Spinal cord (tissue), 9 donors: ENCODE measurements at regions not wholly inside any gene's neighbourhood (a gene's known extent, or its start where the extent isn't known, plus 50 kb on each side); places are given as distances from the start of the nearest gene placed in this dataset.
A peak's percentile ranks its signal among the peaks of the same experiment; 100 is the strongest.

ENCODE experiments used
- DNase-seq, 6 donors: peaks; one replicate each; pipeline versions ENCODE4 v3.0.0 to v3.0.0-alpha.2; 2013 to 2015; ENCODE audit warnings: low spot score in 6 of 6, low read depth in 4 of 6
- H3K27ac ChIP-seq: one replicate; pipeline ENCODE4 v1.5.1; 2013; ENCODE audit warnings: low read depth, low read length, control low read depth
- H3K27me3 ChIP-seq: one replicate; pipeline ENCODE4 v1.6.1; 2013; ENCODE audit warnings: low read length; ENCODE audit not compliant: control insufficient read depth, insufficient read depth
- H3K36me3 ChIP-seq: one replicate; pipeline ENCODE4 v1.6.1; 2013; ENCODE audit warnings: low read length; ENCODE audit not compliant: control insufficient read depth, insufficient read depth
- H3K4me1 ChIP-seq: one replicate; pipeline ENCODE4 v1.6.1; 2013; ENCODE audit warnings: low read length; ENCODE audit not compliant: control insufficient read depth, insufficient read depth
- H3K4me3 ChIP-seq: one replicate; pipeline ENCODE4 v1.5.1; 2013; ENCODE audit warnings: low read depth, low read length, control low read depth
- H3K9me3 ChIP-seq: one replicate; pipeline ENCODE4 v1.6.1; 2013; ENCODE audit warnings: low read length; ENCODE audit not compliant: control insufficient read depth, insufficient read depth
- WGBS: methylation state at CpG from one replicate; pipeline ENCODE4 v1.1.5; 2013; ENCODE audit warnings: missing lambda C conversion rate; ENCODE audit not compliant: insufficient coverage; 5-methylcytosine and 5-hydroxymethylcytosine counted together
- donor health status: healthy.

DNA sequence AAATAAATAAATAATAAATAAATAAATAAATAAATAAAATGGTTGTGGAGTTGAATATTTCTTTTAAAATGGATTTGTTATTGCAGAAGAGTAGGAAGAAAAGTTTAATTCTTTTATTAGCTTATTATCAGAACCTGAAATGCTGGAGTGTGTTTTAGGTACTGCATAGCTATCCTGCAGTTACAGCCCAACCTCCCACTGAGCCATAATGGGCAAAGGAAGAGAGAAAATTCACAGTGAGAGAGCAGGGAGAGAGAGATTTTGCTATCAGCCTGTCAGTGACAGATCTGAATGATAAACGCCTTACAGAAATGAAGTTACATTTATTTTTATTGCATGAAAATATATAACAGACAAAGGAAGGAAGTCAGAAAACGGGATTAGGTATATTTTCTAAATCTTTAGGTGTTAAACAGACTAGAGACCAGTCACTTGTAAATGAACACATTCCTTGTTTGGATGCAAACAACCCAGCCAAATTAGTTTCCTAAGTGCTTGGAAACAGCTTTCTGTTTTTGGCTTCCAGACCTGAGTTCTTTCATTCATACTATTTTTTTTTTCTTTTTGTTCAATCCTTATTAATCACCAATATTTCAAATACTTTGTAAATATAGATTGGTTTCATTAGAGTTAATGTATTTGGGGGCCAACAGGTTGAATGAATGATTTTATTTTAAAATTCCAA, 425.3 kb downstream of the USP25 start:
- Histone ChIP-seq H3K4me3 (no peak overlapping the region), H3K4me1 (peaks cover 5% of the 10 kb centered on the region), H3K27me3 (no peaks in the 10 kb centered on the region), H3K36me3 (no peaks in the 10 kb centered on the region), H3K27ac (peak overlapping the region; percentile 83), H3K9me3 (no peaks in the 10 kb centered on the region)
- no CpG with 5 or more reads among the region's 2 CpGs for WGBS
- peak in 3 of 6 donors; percentile 33 to 84 (median 68) for DNase-seq

DNA sequence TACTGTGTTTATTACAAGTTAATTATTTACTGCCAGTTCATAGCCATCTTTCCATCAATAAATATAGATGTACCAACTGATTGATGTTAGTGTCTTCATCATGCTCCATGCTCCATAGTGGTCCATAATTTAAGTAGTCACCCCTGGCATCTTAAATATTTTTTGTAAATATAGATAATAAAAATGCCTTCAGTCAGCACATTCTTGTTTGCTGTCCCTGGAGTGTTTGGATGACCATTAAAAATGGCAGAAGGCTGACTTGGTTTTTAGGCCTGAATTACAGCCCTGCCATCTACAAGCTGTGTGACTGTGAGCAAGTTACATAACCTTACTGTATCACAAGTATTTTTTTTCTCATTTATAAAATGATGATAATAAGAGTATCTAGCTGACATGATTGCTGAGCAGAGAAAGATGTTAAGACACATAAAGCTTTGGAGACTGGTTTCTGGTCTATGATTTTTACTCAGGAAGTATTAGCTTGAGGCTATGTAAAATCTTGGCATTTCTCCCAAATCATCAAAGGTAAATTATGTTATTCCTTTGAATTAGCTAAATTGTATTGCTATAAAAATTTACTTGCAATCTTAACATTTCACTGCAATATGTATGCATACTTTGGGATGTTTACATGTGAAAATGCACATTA, 427.2 kb downstream of the USP25 start:
- no peaks in the 10 kb centered on the region for H3K27me3 ChIP-seq
- no peak overlapping the region for H3K27ac ChIP-seq
- no peak overlapping the region for H3K4me3 ChIP-seq
- peak in 1 of 6 donors; percentile 55 for DNase-seq
- H3K4me1 ChIP-seq, result peaks cover 5% of the 10 kb centered on the region
- H3K9me3 ChIP-seq, result no peaks in the 10 kb centered on the region
- no peaks in the 10 kb centered on the region for H3K36me3 ChIP-seq

DNA sequence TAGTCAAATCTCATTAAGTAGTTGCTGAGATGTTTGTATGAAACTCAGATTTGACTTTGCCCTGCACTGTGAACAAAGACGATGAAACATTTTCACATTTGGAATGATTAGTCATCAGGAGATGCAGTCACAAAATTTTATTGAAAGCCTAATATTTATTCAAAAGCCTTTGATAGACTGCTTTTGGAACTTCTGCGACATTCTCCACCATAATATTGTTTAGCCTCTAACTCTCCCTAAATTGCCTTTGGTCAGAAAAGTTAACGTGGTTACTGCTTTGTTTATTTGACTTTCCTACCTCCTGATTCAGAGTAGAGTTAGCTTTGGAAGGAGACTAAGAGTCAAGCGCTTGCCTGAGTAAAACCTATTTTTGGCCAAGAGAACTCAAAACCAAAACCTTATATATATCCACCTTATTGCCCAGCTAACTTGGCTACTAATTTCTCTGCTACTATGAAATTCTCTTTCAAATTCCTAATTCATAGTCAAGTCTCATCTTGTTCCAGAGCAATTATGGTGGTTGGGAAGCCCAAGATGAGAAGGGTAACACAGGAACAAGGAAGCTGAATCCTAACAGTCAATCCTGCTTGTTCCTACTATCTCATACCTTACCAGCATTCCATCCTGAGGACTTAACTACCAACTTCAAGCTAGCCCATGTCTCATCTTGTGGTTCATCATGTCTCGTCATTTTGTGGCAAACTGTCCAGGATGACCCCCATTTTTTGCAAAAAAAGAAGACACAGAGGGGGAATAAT, 429.6 kb downstream of the USP25 start:
- no peak for DNase-seq
- H3K36me3 ChIP-seq, result no peaks in the 10 kb centered on the region
- H3K9me3 ChIP-seq, result no peaks in the 10 kb centered on the region
- no peak overlapping the region for H3K27ac ChIP-seq
- H3K4me3 ChIP-seq, result no peak overlapping the region
- no peaks in the 10 kb centered on the region for H3K27me3 ChIP-seq
- peaks cover 5% of the 10 kb centered on the region for H3K4me1 ChIP-seq
- WGBS, result no CpG with 5 or more reads among the region's 5 CpGs

DNA sequence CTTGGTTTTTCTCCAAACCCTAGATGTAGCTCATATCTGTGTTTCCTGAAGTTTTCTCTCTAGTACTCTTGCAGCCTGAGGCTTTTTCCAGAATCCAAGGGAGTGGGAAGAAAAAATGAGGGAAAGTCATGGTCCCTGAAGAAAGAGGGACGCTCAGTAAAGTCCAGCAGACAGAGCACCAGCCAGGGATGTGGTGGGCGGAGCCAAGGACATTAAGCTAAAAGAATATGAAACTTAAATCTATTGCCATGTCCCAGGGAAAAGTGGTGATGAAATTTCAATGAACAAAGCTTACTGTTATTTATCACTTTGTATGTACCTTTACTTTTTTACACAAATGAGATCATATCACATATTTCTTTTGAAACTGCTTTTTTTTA, 430.2 kb downstream of the USP25 start:
- Histone ChIP-seq H3K4me1 (peaks cover 5% of the 10 kb centered on the region), H3K27me3 (no peaks in the 10 kb centered on the region), H3K9me3 (no peaks in the 10 kb centered on the region), H3K27ac (no peak overlapping the region), H3K4me3 (no peak overlapping the region), H3K36me3 (no peaks in the 10 kb centered on the region)
- 88% methylated on average over 1 of the region's 2 CpGs for WGBS
- no peak for DNase-seq

DNA sequence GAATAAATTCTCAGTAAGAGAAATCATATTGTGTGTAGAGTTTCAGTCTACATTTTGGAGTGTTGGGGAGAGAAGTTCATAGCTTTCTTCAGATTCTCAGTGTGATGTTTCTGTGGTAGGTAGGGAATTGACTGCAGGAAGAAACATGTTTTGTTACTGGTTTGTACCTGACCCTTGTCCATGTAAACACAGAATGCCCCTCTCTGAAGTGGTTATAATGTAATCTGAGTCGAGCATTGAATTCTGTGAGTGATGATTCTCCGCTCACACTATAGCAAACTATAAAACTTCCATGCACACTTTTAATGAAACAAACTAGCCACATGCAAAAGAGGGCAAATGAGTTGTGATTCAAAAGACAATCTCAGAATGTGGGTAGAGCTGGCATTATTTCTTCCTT, 433.2 kb downstream of the USP25 start:
- WGBS, result no CpG with 5 or more reads among the region's 2 CpGs
- Histone ChIP-seq H3K27ac (no peak overlapping the region), H3K4me3 (no peak overlapping the region), H3K4me1 (no peaks in the 10 kb centered on the region), H3K27me3 (no peaks in the 10 kb centered on the region), H3K9me3 (no peaks in the 10 kb centered on the region), H3K36me3 (no peaks in the 10 kb centered on the region)
- DNase-seq, result no peak

DNA sequence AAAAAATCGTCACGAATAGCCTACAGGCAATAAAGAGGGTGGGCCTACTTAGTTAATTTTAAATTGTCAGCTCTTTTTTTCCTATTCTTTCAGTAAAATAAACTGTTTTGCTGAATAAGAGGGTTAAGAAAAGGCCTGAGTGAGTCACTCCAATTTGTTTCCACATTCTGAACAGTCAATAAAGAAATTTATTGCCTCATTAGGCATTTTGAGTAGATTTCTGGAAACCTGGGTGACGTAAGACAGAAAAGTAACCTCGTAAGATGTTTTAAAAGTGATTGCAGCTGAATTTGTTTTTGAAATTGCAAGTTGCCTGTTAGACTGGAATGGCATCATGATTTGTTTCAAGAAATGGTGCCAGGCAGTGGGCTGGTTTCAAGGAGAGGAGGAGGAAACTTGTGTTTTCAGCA, 439.3 kb downstream of the USP25 start:
- Histone ChIP-seq H3K4me1 (no peaks in the 10 kb centered on the region), H3K27me3 (no peaks in the 10 kb centered on the region), H3K4me3 (no peak overlapping the region), H3K9me3 (no peaks in the 10 kb centered on the region), H3K36me3 (no peaks in the 10 kb centered on the region), H3K27ac (peak overlapping the region; percentile 26)
- DNase-seq, result peak in 3 of 6 donors; percentile 14 to 67 (median 45)
- 50% methylated on average over 2 of the region's 4 CpGs for WGBS

DNA sequence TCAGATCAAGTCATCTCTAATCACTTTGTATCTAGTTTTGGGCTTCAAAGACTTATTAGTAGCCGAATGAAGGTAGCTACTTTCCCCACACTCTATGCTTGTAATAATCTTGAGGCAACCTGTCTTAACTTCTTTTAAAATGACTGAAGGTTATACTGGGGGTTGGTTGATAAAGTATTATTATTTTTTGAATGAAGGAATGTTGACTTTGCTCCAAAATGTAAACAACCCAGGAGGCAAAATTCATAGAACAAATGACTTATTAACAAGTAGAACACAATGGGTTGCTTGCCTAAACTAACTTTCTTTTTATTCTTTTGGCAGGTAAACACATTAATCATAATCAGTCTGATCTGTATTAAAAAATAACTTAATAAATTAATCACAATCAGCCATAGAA, 440.0 kb downstream of the USP25 start:
- no peaks in the 10 kb centered on the region for H3K9me3 ChIP-seq
- H3K4me3 ChIP-seq, result no peak overlapping the region
- no peak for DNase-seq
- no peak overlapping the region for H3K27ac ChIP-seq
- H3K4me1 ChIP-seq, result no peaks in the 10 kb centered on the region
- no peaks in the 10 kb centered on the region for H3K36me3 ChIP-seq
- H3K27me3 ChIP-seq, result no peaks in the 10 kb centered on the region
- no CpG with 5 or more reads among the region's 1 CpG for WGBS

DNA sequence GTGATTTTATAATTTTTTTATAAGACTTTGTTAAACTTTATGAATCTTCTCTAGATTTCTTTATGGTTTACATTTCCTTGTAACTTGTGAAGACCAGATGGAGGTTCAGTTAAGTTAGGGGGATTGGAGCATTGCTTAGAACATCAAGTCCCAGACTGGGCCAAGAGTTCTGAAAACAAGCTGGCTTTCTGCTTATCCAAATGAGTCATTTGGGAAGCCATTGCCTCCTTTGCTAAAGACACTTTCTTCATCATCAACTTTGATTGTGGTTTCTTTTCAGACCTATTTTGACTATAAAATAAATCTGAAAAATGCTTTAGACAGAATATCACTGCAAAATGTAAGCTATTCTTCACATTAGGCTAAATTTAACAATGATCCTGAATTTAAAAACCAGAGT, 446.8 kb downstream of the USP25 start:
- H3K4me1 ChIP-seq, result no peaks in the 10 kb centered on the region
- H3K27me3 ChIP-seq, result no peaks in the 10 kb centered on the region
- H3K4me3 ChIP-seq, result no peak overlapping the region
- no peak overlapping the region for H3K27ac ChIP-seq
- DNase-seq, result no peak
- no peaks in the 10 kb centered on the region for H3K36me3 ChIP-seq
- no peaks in the 10 kb centered on the region for H3K9me3 ChIP-seq

DNA sequence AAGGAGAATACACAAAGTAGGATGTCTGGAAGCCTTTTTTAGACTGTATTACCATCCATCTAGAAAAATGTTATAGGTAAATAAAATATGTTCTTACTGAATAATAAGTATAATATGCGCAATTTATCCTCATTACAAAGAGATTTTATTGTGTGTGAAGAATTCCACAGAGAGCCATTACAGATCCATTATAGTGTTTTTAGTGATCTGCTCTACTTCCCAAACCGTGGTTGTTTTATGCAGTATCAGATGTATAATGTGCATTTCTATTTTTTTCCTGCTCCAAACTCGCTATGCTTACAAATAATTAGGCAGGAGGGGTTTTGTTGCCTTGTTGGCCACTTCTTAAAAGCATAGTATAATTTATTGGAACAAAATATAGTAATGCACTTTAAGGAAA, 447.8 kb downstream of the USP25 start:
- Histone ChIP-seq H3K27me3 (no peaks in the 10 kb centered on the region), H3K27ac (no peak overlapping the region), H3K4me3 (no peak overlapping the region), H3K4me1 (no peaks in the 10 kb centered on the region), H3K36me3 (no peaks in the 10 kb centered on the region), H3K9me3 (no peaks in the 10 kb centered on the region)
- no CpG with 5 or more reads among the region's 3 CpGs for WGBS
- DNase-seq, result peak in 1 of 6 donors; percentile 83

DNA sequence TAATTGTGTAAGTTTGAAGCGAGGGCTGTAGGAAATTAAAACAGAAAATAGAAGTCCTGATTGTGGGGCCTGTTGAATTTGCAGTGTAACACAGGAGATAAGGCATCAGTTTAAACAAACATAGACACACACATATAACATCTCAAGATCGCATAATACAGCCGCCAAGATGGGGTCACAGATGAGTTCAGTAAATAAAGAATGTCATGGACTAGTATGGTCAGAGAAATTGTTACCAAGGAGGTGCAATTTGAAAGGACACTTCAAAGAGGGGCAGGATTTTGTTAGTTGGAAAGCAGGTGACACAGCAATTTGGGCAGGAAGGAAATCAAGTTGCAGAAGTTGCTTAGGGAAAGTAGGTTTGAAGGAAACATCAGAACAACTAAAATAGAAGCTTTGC, 450.0 kb downstream of the USP25 start:
- Histone ChIP-seq H3K27ac (peak overlapping the region; percentile 53), H3K36me3 (no peaks in the 10 kb centered on the region), H3K9me3 (no peaks in the 10 kb centered on the region), H3K4me3 (no peak overlapping the region), H3K4me1 (peaks cover 2% of the 10 kb centered on the region), H3K27me3 (no peaks in the 10 kb centered on the region)
- no peak for DNase-seq
- no CpG with 5 or more reads among the region's 3 CpGs for WGBS
